LNCaP clone FGC (cell line): ENCODE measurements at regions not wholly inside any gene's neighbourhood (a gene's known extent, or its start where the extent isn't known, plus 50 kb on each side); places are given as distances from the start of the nearest gene placed in this dataset.

Source experiments
- DNase-seq: peaks from one replicate; pipeline ENCODE4 v3.0.0-alpha.2; 2011; ENCODE audit warnings: low read depth
- H3K4me3 ChIP-seq: 2 replicates; pipeline ENCODE4 v1.5.1; 2011; ENCODE audit warnings: mild to moderate bottlenecking, low read depth, low read length, control low read depth
- CTCF ChIP-seq: IDR thresholded peaks from 2 replicates; pipeline ENCODE4 v1.5.1; 2012; ENCODE audit warnings: mild to moderate bottlenecking; ENCODE audit not compliant: control insufficient read depth, insufficient read depth; ENCODE audit errors: extremely low read depth

GRCh38 chr2:188851826-188852225 is 122.3 kb upstream of the COL3A1 start:
- TF ChIP-seq CTCF: no peak
- DNase-seq: no peak

GRCh38 chr2:188852772-188853171 is 121.4 kb upstream of the COL3A1 start:
- TF ChIP-seq CTCF: no peak
- DNase-seq: peak; percentile 17
- H3K4me3 ChIP-seq: no peak overlapping the region

More at GRCh38 chr2:188851826-188852225, 122.3 kb upstream of the COL3A1 start:
- H3K4me3 ChIP-seq: no peak overlapping the region

GRCh38 chr2:188853307-188853706 is 120.9 kb upstream of the COL3A1 start:
- no peak for DNase-seq
- no peak for TF ChIP-seq CTCF
- H3K4me3 ChIP-seq: no peak overlapping the region

- no peak for TF ChIP-seq CTCF
- DNase-seq: no peak
- no peak overlapping the region for H3K4me3 ChIP-seq
These were observed 108.5 kb upstream of the COL3A1 start for GRCh38 chr2:188865681-188866080.

- no peak for TF ChIP-seq CTCF
- no peak for DNase-seq
- no peak overlapping the region for H3K4me3 ChIP-seq
These were observed 104.6 kb upstream of the COL3A1 start for GRCh38 chr2:188869550-188869949.

- no peak for TF ChIP-seq CTCF
- no peak for DNase-seq
These were observed 103.9 kb upstream of the COL3A1 start for GRCh38 chr2:188870289-188870688.

GRCh38 chr2:188875104-188875503 is 99.1 kb upstream of the COL3A1 start:
- no peak for DNase-seq
- TF ChIP-seq CTCF: no peak
- no peak overlapping the region for H3K4me3 ChIP-seq

More at GRCh38 chr2:188870289-188870688, 103.9 kb upstream of the COL3A1 start:
- no peak overlapping the region for H3K4me3 ChIP-seq
